Upper lobe of left lung (tissue), 6 donors: ENCODE measurements at regions not wholly inside any gene's neighbourhood (a gene's known extent, or its start where the extent isn't known, plus 50 kb on each side); places are given as distances from the start of the nearest gene placed in this dataset.

Experiments
- ATAC-seq, 2 donors: fragments of 200-7000 bp; cut with Tn5 transposase; one replicate each; pipeline ENCODE4 v1.9.1; 2022; ENCODE audit warnings: mild to moderate bottlenecking in 2 of 2, moderate library complexity in 2 of 2; ENCODE audit not compliant: low FRiP score in 2 of 2
- DNase-seq, 2 donors: peaks; one replicate each; pipeline ENCODE4 v3.0.0-alpha.2; 2019 to 2020
- H3K27ac ChIP-seq, 4 donors: fragments of 200-600 bp; sonication (generic); one replicate each; pipeline ENCODE4 v1.5.1; 2016 to 2019
- H3K27me3 ChIP-seq, 4 donors: fragments of 200-600 bp; sonication (generic); one replicate each; pipeline ENCODE4 v1.5.1; 2017 to 2019
- H3K36me3 ChIP-seq, 4 donors: fragments of 200-600 bp; sonication (generic); one replicate each; pipeline ENCODE4 v1.5.1; 2016 to 2019
- H3K4me1 ChIP-seq, 4 donors: fragments of 200-600 bp; sonication (generic); one replicate each; pipeline ENCODE4 v1.5.1; 2018 to 2019
- H3K4me3 ChIP-seq, 4 donors: fragments of 200-600 bp; sonication (generic); one replicate each; pipeline ENCODE4 v1.5.1; 2017 to 2019; ENCODE audit warnings: mild to moderate bottlenecking in 2 of 4, moderate library complexity in 1 of 4
- H3K9me3 ChIP-seq, 4 donors: fragments of 200-600 bp; sonication (generic); one replicate each; pipeline ENCODE4 v1.5.1; 2018 to 2019
- EP300 ChIP-seq, 4 donors: sonication (generic); formaldehyde crosslinking; IDR thresholded peaks; one replicate each; pipeline ENCODE4 v1.5.1; 2017; ENCODE audit warnings: antibody characterized with exemption in 4 of 4, control low read depth in 2 of 4
- POLR2A ChIP-seq, 4 donors: fragments of 450-650 bp; IDR thresholded peaks; one replicate each; pipeline ENCODE4 v1.5.1; 2016 to 2017; ENCODE audit warnings: antibody characterized with exemption in 4 of 4, mild to moderate bottlenecking in 2 of 4
- POLR2AphosphoS5 ChIP-seq, 2 donors: sonication (generic); formaldehyde crosslinking; IDR thresholded peaks; one replicate each; pipeline ENCODE4 v1.5.1; 2017; ENCODE audit warnings: antibody characterized with exemption in 2 of 2
- WGBS, 2 donors: methylation state at CpG; one replicate each; pipeline ENCODE4 v1.1.5; 2017 to 2018; 5-methylcytosine and 5-hydroxymethylcytosine counted together
- TF ChIP-seq, protein P1 (sequence below), 6 experiments: fragments of 450-650 bp in 4 of 6; fragments of 200-600 bp in 2 of 6; sonication (generic) in 2 of 6; IDR thresholded peaks; one replicate each; pipeline ENCODE4 v1.5.1; 2016 to 2019; ENCODE audit warnings: antibody characterized with exemption in 6 of 6
- donor health status: DM: no; HTN: no; CAD: no; lungs with moderate emphysema.
- donor health status: DM: no; HTN: yes; CAD: no; lungs with severe emphysema.

DNA sequence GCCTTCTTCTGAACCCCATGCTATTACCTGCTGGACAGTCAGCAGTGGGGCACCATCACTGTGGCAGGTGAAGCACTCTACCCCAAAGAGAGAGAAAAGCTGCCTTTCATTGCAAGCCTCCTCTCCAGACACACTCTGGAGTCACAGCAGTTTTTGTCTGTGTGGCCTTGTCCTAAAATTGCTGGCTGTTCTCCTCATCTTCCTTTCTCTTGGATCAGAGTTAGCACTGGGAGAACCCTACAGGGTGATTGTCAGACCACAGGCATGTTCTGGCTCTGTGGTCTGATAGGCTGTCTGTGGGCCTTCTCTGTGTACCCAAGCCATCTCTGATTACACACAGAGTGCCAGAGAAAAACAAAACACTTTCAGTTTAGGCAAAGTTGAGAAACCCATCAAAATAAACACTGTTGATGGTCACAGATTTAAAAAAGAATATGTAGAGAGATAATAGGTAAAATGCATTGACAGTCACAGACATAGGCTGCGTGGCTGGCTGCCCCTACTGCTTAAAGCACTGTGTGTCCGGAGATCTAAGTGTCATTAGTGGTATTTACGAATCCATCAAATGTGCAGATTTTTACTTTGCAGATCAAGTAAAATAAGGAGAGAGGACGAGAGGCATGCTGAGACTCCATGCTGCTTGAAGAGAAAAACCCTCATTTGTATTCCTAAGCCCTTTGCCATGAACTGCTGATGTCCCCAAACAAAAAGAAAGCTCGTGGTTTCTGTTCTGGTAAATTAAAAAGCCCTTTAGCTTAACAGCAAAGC lies 689.9 kb downstream of the TUSC7 start:
- peak overlapping the region in 1 of 4 donors; percentile 26 for H3K27ac ChIP-seq
- DNase-seq = no peak
- H3K27me3 ChIP-seq = no peaks in the 10 kb centered on the region
- peak in 1 of 2 donors; percentile 72 for ATAC-seq
- 55 to 57% methylated on average over 5 of the region's 5 CpGs for WGBS, 2 donors
- H3K9me3 ChIP-seq = no peaks in the 10 kb centered on the region
- no peak for TF ChIP-seq POLR2A (IDR thresholded peaks at IDR 0.05)
- TF ChIP-seq POLR2AphosphoS5 (IDR thresholded peaks at IDR 0.05) = no peak
- TF ChIP-seq EP300 (IDR thresholded peaks at IDR 0.05) = no peak
- no peaks in the 10 kb centered on the region for H3K4me1 ChIP-seq
- H3K36me3 ChIP-seq = no peaks in the 10 kb centered on the region
- H3K4me3 ChIP-seq = no peak overlapping the region

DNA sequence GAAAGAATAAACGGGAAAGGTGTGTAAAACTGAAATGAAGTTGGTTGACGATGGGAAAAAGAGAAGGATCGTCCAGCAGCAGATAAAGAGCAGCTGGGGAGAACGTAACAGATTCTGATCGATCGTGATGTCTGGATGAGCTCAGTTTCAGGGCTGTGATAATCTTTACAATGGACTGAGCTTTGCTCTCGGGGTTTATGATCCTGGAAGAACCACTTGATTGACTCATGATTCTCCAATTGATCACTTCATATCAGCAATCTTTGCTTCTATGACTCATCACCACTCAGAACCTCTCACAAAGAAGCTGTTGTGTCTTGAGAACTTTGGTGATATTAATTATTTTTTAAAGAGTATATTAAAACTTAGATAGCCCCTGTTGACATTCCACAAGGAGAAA lies 690.7 kb downstream of the TUSC7 start:
- TF ChIP-seq POLR2A (IDR thresholded peaks at IDR 0.05) (no peak), EP300 (IDR thresholded peaks at IDR 0.05) (no peak), POLR2AphosphoS5 (IDR thresholded peaks at IDR 0.05) (no peak)
- TF ChIP-seq, protein P1, sequence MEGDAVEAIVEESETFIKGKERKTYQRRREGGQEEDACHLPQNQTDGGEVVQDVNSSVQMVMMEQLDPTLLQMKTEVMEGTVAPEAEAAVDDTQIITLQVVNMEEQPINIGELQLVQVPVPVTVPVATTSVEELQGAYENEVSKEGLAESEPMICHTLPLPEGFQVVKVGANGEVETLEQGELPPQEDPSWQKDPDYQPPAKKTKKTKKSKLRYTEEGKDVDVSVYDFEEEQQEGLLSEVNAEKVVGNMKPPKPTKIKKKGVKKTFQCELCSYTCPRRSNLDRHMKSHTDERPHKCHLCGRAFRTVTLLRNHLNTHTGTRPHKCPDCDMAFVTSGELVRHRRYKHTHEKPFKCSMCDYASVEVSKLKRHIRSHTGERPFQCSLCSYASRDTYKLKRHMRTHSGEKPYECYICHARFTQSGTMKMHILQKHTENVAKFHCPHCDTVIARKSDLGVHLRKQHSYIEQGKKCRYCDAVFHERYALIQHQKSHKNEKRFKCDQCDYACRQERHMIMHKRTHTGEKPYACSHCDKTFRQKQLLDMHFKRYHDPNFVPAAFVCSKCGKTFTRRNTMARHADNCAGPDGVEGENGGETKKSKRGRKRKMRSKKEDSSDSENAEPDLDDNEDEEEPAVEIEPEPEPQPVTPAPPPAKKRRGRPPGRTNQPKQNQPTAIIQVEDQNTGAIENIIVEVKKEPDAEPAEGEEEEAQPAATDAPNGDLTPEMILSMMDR (IDR thresholded peaks at IDR 0.05) = no peak
- H3K9me3 ChIP-seq = no peaks in the 10 kb centered on the region
- no peak overlapping the region for H3K4me3 ChIP-seq
- no peaks in the 10 kb centered on the region for H3K4me1 ChIP-seq
- H3K27me3 ChIP-seq = no peaks in the 10 kb centered on the region
- ATAC-seq (no peak), DNase-seq (no peak)
- no peaks in the 10 kb centered on the region for H3K36me3 ChIP-seq
- no peak overlapping the region for H3K27ac ChIP-seq
- WGBS, 2 donors = 57 to 66% methylated on average over 7 of the region's 7 CpGs

DNA sequence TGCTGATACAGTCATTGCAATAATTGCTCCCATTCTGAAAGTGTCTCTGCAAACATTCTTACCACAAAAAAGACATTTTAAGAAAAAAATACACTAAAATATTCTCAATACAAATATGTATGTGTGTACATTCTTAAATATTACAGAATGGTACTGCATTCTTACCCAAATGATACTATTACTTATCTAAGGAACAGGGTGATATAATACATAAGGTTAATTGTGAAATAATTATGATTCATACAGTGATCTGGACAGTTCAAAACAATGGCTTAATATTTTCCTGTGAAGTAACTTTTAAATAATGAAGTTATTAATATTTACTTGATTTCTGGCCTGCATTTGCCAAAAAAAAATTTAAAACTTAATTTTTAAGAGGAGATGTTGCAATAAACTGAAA lies 694.6 kb downstream of the TUSC7 start:
- ATAC-seq (no peak), DNase-seq (no peak)
- H3K27ac ChIP-seq = no peak overlapping the region
- TF ChIP-seq EP300 (IDR thresholded peaks at IDR 0.05) = no peak
- TF ChIP-seq, protein P1 (IDR thresholded peaks at IDR 0.05) = no peak
- H3K4me3 ChIP-seq = no peak overlapping the region
- H3K9me3 ChIP-seq = no peaks in the 10 kb centered on the region
- no peaks in the 10 kb centered on the region for H3K4me1 ChIP-seq
- no peaks in the 10 kb centered on the region for H3K27me3 ChIP-seq
- H3K36me3 ChIP-seq = no peaks in the 10 kb centered on the region

DNA sequence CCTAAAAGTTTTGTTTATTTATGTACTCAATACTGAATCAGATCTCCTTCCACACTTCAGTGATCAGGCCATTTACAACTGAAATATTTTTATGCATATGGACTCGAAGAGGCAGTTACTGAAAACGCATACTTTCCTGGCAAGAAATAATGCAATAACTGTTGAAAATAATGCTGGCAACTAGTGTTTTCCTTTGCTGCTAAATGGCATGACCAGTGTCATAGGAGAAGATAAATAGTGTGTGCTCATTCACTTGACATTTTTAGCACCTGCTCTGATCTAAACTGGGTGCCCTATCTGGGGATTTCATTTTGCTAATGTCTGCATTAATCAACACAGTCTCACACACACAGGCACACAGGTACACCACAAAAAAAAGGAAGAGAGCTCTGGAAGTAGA lies 695.2 kb downstream of the TUSC7 start:
- H3K4me3 ChIP-seq = no peak overlapping the region
- H3K27ac ChIP-seq = no peak overlapping the region
- no peak for DNase-seq
- no peaks in the 10 kb centered on the region for H3K4me1 ChIP-seq
- TF ChIP-seq POLR2A (IDR thresholded peaks at IDR 0.05) = no peak
- TF ChIP-seq, protein P1 (IDR thresholded peaks at IDR 0.05) = no peak
- no peak for TF ChIP-seq POLR2AphosphoS5 (IDR thresholded peaks at IDR 0.05)
- TF ChIP-seq EP300 (IDR thresholded peaks at IDR 0.05) = no peak
- H3K36me3 ChIP-seq = no peaks in the 10 kb centered on the region
- no peaks in the 10 kb centered on the region for H3K27me3 ChIP-seq
- 56 to 62% methylated on average over 2 of the region's 2 CpGs for WGBS, 2 donors
- ATAC-seq = no peak
- H3K9me3 ChIP-seq = no peaks in the 10 kb centered on the region

DNA sequence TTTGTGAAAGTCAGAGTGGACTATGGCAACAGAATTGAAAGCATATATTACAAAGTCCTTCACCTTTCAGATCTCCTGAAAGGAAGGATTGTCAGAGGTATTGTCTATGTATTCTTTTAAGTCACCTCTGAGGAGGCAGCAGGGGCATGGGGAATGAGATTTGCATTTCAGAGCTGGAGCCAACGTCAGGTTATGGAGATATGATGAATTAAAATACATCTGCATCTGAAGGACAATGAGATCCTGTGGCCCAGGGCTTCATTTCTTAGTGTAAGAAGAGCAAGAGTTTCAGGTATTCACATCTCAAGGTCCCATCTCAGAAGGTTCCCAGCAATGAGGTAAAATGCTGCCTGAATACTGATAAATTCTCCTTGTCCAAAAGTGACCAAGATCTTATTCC lies 695.8 kb downstream of the TUSC7 start:
- no peaks in the 10 kb centered on the region for H3K4me1 ChIP-seq
- no peaks in the 10 kb centered on the region for H3K36me3 ChIP-seq
- no peaks in the 10 kb centered on the region for H3K27me3 ChIP-seq
- H3K4me3 ChIP-seq = no peak overlapping the region
- no peak for ATAC-seq
- 25 to 26% methylated on average over 1 of the region's 1 CpG for WGBS, 2 donors
- TF ChIP-seq POLR2AphosphoS5 (IDR thresholded peaks at IDR 0.05) (no peak), EP300 (IDR thresholded peaks at IDR 0.05) (no peak), POLR2A (IDR thresholded peaks at IDR 0.05) (no peak)
- TF ChIP-seq, protein P1 (IDR thresholded peaks at IDR 0.05) = no peak
- no peak overlapping the region for H3K27ac ChIP-seq
- no peaks in the 10 kb centered on the region for H3K9me3 ChIP-seq
- DNase-seq = no peak
